Liver (tissue), 3 donors: ENCODE measurements at regions not wholly inside any gene's neighbourhood (a gene's known extent, or its start where the extent isn't known, plus 50 kb on each side); places are given as distances from the start of the nearest gene placed in this dataset.

ENCODE experiments used
- CTCF ChIP-seq: fragments of 150-350 bp; IDR thresholded peaks from 2 replicates; pipeline ENCODE4 v1.5.1; 2017; ENCODE audit warnings: improper control_type of control experiment, low read depth, low read length; ENCODE audit not compliant: missing input control
- GABPA ChIP-seq, 2 donors: IDR thresholded peaks in 1 of 2; conservative IDR thresholded peaks in 1 of 2; 2 replicates each; pipeline ENCODE4 v1.6.1; 2016; ENCODE audit warnings: antibody characterized with exemption in 2 of 2, mild to moderate bottlenecking in 1 of 2, moderate library complexity in 1 of 2
- JUND ChIP-seq, 2 donors: IDR thresholded peaks; 2 replicates each; pipeline ENCODE4 v1.6.1; 2016; ENCODE audit warnings: antibody characterized with exemption in 2 of 2
- RAD21 ChIP-seq, 2 donors: IDR thresholded peaks; 2 replicates each; pipeline ENCODE4 v1.6.1; 2016; ENCODE audit warnings: antibody characterized with exemption in 2 of 2, mild to moderate bottlenecking in 2 of 2
- REST ChIP-seq: IDR thresholded peaks from 2 replicates; pipeline ENCODE4 v1.6.1; 2016; ENCODE audit warnings: antibody characterized with exemption, mild to moderate bottlenecking
- SP1 ChIP-seq: IDR thresholded peaks from 2 replicates; pipeline ENCODE4 v1.6.1; 2018; ENCODE audit warnings: antibody characterized with exemption, mild to moderate bottlenecking
- YY1 ChIP-seq: IDR thresholded peaks from 2 replicates; pipeline ENCODE4 v1.6.1; 2016; ENCODE audit warnings: antibody characterized with exemption, mild to moderate bottlenecking
- donor health status: healthy.
- donor health status: healthy.

DNA sequence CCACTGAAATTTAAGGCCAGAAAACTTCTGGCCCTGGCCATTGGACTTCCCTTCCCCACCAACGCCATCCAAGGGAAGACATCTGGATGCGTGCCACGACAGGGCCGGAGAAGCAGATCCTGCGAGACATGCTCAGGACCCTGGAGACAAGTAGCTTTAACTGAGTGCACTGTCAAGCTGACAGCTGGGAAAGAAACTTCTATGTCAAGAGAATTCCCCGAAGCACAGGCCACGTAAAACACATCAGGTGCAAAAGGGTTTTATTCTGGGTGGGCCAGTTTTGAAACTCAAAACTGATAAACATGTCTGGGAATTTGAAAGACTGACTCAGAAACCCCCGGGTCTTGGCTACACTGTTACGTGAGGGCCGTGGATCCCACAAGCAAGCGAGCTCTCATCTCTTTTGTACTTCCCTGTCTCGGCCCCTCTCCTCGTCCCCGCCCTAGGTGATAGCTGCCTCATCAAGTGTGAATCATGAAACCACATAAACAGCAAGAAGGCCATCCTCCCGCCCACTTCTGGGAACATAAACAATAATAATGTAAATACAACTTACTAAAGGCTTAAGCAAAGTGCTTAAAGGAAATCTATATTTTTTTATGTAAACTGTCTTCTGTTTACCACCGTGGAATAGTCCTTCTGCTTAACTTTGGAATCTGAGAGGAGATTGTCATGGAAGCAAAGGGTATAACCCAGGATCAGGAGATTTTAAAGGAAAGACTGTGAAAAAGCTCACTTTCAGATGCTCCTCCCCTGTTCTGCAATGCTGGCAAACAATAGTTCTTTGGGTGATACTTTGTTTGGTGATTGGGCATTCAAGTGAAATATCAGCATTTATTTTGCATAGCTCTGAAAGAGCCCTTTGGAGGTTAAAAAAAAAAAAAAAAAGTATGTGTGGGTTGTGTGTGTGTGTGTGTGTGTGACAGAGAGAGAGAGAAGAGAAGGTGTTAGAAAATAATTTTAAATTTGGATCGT lies 406.0 kb upstream of the MAF start:
- TF ChIP-seq GABPA (IDR thresholded peaks at IDR 0.05 in 1 of 2, conservative IDR thresholded peaks at IDR 0.05 in 1 of 2): no peak
- no peak for TF ChIP-seq REST
- no peak for TF ChIP-seq RAD21 (IDR thresholded peaks at IDR 0.05)
- TF ChIP-seq CTCF: no peak
- no peak for TF ChIP-seq SP1
- TF ChIP-seq JUND (IDR thresholded peaks at IDR 0.05): no peak
- no peak for TF ChIP-seq YY1
